ENCODE measurements at regions not wholly inside any gene's neighbourhood (a gene's known extent, or its start where the extent isn't known, plus 50 kb on each side); places are given as distances from the start of the nearest gene placed in this dataset.

DNA sequence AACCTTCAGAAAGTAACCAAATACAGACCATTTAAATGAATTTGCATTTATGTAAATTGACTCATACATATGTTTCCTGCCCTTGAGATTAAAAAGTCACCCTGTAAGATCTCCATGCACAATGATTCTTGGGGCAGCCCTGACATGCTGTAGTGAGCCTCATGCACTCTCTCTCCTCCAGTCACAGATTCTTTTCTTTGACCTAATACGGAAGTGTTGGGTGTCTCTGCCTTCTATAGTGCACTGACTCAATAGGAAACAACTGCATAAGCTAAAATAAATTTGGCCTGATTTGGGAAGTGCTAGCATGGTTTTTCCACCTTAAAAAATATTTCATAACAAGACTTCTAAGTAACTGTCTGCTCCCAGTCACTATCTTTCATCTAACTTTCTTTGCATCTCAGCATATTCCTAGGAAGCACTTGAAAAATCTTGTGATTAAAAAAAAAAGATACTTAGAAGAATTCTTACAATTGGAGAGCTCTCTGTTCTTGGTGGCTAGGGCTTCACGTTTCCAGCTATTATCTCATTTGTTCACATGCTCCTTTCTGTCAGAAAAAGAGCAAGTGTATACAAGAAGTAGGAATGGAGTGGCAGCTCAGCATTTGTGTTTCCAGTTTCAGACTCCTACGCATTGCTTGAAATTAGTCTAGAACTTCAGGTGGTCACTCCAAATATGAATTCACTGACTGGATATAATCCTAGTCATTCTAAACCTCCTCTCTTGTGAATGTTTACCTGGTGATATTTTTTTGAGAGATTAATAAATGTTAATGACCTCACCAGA is 207.9 kb upstream of the COL8A1 start:
- no peak for DNase-seq
- Histone ChIP-seq H3K79me1 (ENCODE audit: insufficient read depth, low read depth, low read length, poor library complexity, severe bottlenecking) (no peaks in the 10 kb centered on the region), H2AK5ac (ENCODE audit: insufficient read length, low read length) (no peak overlapping the region), H2AFZ (ENCODE audit: low read length) (no peak overlapping the region), H4K20me1 (ENCODE audit: control insufficient read depth, insufficient read depth, insufficient read length) (no peaks in the 10 kb centered on the region), H3K9ac (ENCODE audit: extremely low read depth, insufficient read length, low read length) (no peak overlapping the region), H3K14ac (ENCODE audit: insufficient read depth, low read length) (no peak overlapping the region), H3K27me3 (ENCODE audit: insufficient read depth, low read length) (no peaks in the 10 kb centered on the region), H3K23ac (ENCODE audit: insufficient read length, low read depth, low read length) (no peak overlapping the region), H2BK5ac (ENCODE audit: insufficient read length, low read length) (no peak overlapping the region), H3K9me3 (ENCODE audit: control insufficient read depth, low read depth, low read length) (no peaks in the 10 kb centered on the region), H2BK120ac (ENCODE audit: low read depth, low read length, poor library complexity, severe bottlenecking) (no peak overlapping the region), H2BK12ac (ENCODE audit: insufficient read length, low read depth, low read length) (no peak overlapping the region), H3T11ph (ENCODE audit: low read length) (no peak overlapping the region), H2BK20ac (ENCODE audit: low read depth, low read length, poor library complexity, severe bottlenecking) (no peak overlapping the region), H2BK15ac (ENCODE audit: low read depth, low read length) (no peak overlapping the region), H4K8ac (replicated peaks; ENCODE audit: insufficient read length, low read depth, low read length) (no peak overlapping the region), H3K79me2 (ENCODE audit: insufficient read depth, low read length) (no peaks in the 10 kb centered on the region), H3K4ac (ENCODE audit: low read depth, low read length) (no peak overlapping the region), H3K4me1 (ENCODE audit: insufficient read depth, low read length) (no peaks in the 10 kb centered on the region), H3K56ac (ENCODE audit: insufficient read length, low read depth, low read length) (no peak overlapping the region), H4K91ac (ENCODE audit: insufficient read length, low read depth, low read length) (no peak overlapping the region), H3K18ac (ENCODE audit: insufficient read length, low read depth, low read length) (no peak overlapping the region), H4K5ac (ENCODE audit: insufficient read length, low read depth, low read length) (no peak overlapping the region), H3K23me2 (ENCODE audit: insufficient read length, low read depth, low read length, poor library complexity, severe bottlenecking) (no peaks in the 10 kb centered on the region), H3K27ac (ENCODE audit: insufficient read length, low read depth, low read length) (no peak overlapping the region), H3K4me2 (ENCODE audit: insufficient read depth, insufficient read length, low read length) (no peak overlapping the region)
- Mint-ChIP-seq H3K4me3 (no peak overlapping the region), H3K4me1 (peaks cover 0 to 2% of the 10 kb centered on the region in 2 experiments; a peak in 1 of 4 replicates), H3K27me3 (ENCODE audit: low read depth) (no peaks in the 10 kb centered on the region), H3K9me3 (no peaks in the 10 kb centered on the region; a peak in 1 of 5 replicates), H3K27ac (no peak overlapping the region), H3K36me3 (ENCODE audit: insufficient read depth in 1 of 3, low read depth in 3 of 3) (no peaks in the 10 kb centered on the region; a peak in 1 of 7 replicates)
- TF ChIP-seq, protein P1, sequence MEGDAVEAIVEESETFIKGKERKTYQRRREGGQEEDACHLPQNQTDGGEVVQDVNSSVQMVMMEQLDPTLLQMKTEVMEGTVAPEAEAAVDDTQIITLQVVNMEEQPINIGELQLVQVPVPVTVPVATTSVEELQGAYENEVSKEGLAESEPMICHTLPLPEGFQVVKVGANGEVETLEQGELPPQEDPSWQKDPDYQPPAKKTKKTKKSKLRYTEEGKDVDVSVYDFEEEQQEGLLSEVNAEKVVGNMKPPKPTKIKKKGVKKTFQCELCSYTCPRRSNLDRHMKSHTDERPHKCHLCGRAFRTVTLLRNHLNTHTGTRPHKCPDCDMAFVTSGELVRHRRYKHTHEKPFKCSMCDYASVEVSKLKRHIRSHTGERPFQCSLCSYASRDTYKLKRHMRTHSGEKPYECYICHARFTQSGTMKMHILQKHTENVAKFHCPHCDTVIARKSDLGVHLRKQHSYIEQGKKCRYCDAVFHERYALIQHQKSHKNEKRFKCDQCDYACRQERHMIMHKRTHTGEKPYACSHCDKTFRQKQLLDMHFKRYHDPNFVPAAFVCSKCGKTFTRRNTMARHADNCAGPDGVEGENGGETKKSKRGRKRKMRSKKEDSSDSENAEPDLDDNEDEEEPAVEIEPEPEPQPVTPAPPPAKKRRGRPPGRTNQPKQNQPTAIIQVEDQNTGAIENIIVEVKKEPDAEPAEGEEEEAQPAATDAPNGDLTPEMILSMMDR (conservative IDR thresholded peaks at IDR 0.05) = no peak
- no CpG with 5 or more reads among the region's 3 CpGs for WGBS (ENCODE audit: extremely low coverage, insufficient read length, low lambda C conversion rate)
